ENCODE measurements at regions not wholly inside any gene's neighbourhood (a gene's known extent, or its start where the extent isn't known, plus 50 kb on each side); places are given as distances from the start of the nearest gene placed in this dataset.

DNA sequence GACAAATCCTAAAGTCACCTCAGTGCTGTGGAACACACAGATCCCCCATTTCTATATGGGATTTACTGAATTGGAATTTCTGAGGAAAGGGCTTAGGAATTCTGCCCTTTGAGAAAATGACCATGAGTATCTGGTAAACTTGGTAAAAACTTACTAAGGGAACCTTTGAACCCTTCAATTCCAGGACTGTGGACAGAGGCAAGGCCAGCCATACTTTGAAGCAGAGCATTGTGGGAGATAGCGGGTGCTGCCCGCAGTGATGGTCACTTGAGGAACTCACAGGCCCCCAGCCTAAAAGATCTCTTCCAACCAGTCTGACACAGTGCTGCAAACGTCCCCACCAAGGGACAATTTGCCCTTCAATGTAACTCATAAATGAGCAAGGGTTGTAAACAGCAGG is 61.4 kb downstream of the IRX6 start:
- Histone ChIP-seq H3K9me3 (ENCODE audit: low read length) (no peaks in the 10 kb centered on the region), H3K27me3 (ENCODE audit: insufficient read depth, low read depth, low read length) (no peaks in the 10 kb centered on the region), H3K9me2 (ENCODE audit: insufficient read depth, low read length) (no peaks in the 10 kb centered on the region), H3K36me3 (ENCODE audit: insufficient read depth, low read length) (no peaks in the 10 kb centered on the region), H4K20me1 (ENCODE audit: insufficient read depth) (no peaks in the 10 kb centered on the region), H3K4me3 (ENCODE audit: low read length) (no peak overlapping the region), H3K9ac (ENCODE audit: low read length) (no peak overlapping the region), H3K27ac (ENCODE audit: low read length) (no peak overlapping the region), H3K4me2 (ENCODE audit: low read length) (no peak overlapping the region), H3K79me2 (replicated peaks; ENCODE audit: insufficient read depth, low read length) (no peaks in the 10 kb centered on the region), H3F3A (ENCODE audit: insufficient read depth, low read length, poor library complexity, severe bottlenecking) (no peaks in the 10 kb centered on the region), H2AFZ (ENCODE audit: low read depth, low read length) (no peak overlapping the region)
- no peak for TF ChIP-seq POLR2AphosphoS5 (IDR thresholded peaks at IDR 0.05)
- no peak for TF ChIP-seq CTCF (IDR thresholded peaks at IDR 0.05; ENCODE audit: poor library complexity, severe bottlenecking)
- no peak for TF ChIP-seq REST (IDR thresholded peaks at IDR 0.05; ENCODE audit: borderline replicate concordance)
- TF ChIP-seq TAF1 (IDR thresholded peaks at IDR 0.05; ENCODE audit: low read depth) = no peak
- no peak for TF ChIP-seq EZH2 (IDR thresholded peaks at IDR 0.05; ENCODE audit: borderline replicate concordance, insufficient read depth, low read length, poor library complexity, severe bottlenecking)
- TF ChIP-seq RAD21 (conservative IDR thresholded peaks at IDR 0.05) = no peak
- TF ChIP-seq MXI1 (conservative IDR thresholded peaks at IDR 0.05; ENCODE audit: poor library complexity, severe bottlenecking) = no peak
- no peak for TF ChIP-seq SMC3 (conservative IDR thresholded peaks at IDR 0.05; ENCODE audit: poor library complexity)
- no peak for TF ChIP-seq EP300 (conservative IDR thresholded peaks at IDR 0.05; ENCODE audit: poor library complexity, severe bottlenecking)

DNA sequence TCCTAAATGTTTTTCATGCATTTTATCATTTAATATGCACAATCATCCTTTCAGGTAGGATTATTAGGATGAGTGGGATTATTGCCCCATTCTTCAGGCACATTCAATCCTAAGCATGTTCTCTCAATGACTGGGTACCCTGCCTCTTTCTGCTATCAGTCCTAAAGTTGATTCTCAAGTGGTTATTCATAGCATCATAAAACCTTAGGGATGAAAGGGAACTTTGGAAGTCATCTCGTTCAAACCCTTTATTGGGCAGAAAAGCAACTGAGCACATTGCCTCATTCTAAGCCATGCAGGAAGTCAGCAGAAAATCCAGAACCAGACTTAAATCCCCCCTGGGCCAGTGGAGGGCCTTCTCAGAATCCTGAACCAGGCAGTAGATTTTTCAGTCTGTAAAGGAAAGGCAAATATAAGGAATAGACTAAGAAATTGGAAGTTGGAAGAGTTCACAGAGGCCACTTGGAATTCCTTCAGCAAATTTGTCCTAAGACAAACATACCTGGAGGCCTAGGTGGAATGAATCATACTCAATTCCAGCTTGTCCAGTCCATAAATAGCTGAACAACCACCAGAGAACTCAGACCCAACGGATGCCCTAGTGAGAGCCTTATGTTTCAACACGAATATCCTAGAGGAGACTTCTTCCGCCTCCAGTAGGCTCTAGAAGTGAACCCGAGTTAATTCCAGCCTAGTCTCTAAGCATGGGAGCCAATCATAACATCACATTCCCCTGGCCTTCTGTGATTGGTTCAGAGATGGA is 62.7 kb downstream of the IRX6 start:
- no peak overlapping the region for H3K4me2 ChIP-seq (ENCODE audit: low read length)
- H3K79me2 ChIP-seq (replicated peaks; ENCODE audit: insufficient read depth, low read length) = no peaks in the 10 kb centered on the region
- no peaks in the 10 kb centered on the region for H3K9me3 ChIP-seq (ENCODE audit: low read length)
- no peaks in the 10 kb centered on the region for H3K36me3 ChIP-seq (ENCODE audit: insufficient read depth, low read length)
- H3K9ac ChIP-seq (ENCODE audit: low read length) = no peak overlapping the region
- H4K20me1 ChIP-seq (ENCODE audit: insufficient read depth) = no peaks in the 10 kb centered on the region
- no peak overlapping the region for H2AFZ ChIP-seq (ENCODE audit: low read depth, low read length)
- H3F3A ChIP-seq (ENCODE audit: insufficient read depth, low read length, poor library complexity, severe bottlenecking) = peaks cover 3% of the 10 kb centered on the region
- H3K9me2 ChIP-seq (ENCODE audit: insufficient read depth, low read length) = no peaks in the 10 kb centered on the region
- H3K4me3 ChIP-seq (ENCODE audit: low read length) = no peak overlapping the region
- no peak for TF ChIP-seq SMC3 (conservative IDR thresholded peaks at IDR 0.05; ENCODE audit: poor library complexity)
- no peak for TF ChIP-seq EP300 (conservative IDR thresholded peaks at IDR 0.05; ENCODE audit: poor library complexity, severe bottlenecking)
- no peak for TF ChIP-seq POLR2AphosphoS5 (IDR thresholded peaks at IDR 0.05)
- TF ChIP-seq EZH2 (IDR thresholded peaks at IDR 0.05; ENCODE audit: borderline replicate concordance, insufficient read depth, low read length, poor library complexity, severe bottlenecking) = no peak
- TF ChIP-seq CTCF (IDR thresholded peaks at IDR 0.05; ENCODE audit: poor library complexity, severe bottlenecking) = no peak
- TF ChIP-seq RAD21 (conservative IDR thresholded peaks at IDR 0.05) = no peak
- no peak overlapping the region for H3K27ac ChIP-seq (ENCODE audit: low read length)
- H3K27me3 ChIP-seq (ENCODE audit: insufficient read depth, low read depth, low read length) = no peaks in the 10 kb centered on the region

Measured in neural cell (in vitro differentiated cells).